ENCODE measurements at regions not wholly inside any gene's neighbourhood (a gene's known extent, or its start where the extent isn't known, plus 50 kb on each side); places are given as distances from the start of the nearest gene placed in this dataset.

DNA sequence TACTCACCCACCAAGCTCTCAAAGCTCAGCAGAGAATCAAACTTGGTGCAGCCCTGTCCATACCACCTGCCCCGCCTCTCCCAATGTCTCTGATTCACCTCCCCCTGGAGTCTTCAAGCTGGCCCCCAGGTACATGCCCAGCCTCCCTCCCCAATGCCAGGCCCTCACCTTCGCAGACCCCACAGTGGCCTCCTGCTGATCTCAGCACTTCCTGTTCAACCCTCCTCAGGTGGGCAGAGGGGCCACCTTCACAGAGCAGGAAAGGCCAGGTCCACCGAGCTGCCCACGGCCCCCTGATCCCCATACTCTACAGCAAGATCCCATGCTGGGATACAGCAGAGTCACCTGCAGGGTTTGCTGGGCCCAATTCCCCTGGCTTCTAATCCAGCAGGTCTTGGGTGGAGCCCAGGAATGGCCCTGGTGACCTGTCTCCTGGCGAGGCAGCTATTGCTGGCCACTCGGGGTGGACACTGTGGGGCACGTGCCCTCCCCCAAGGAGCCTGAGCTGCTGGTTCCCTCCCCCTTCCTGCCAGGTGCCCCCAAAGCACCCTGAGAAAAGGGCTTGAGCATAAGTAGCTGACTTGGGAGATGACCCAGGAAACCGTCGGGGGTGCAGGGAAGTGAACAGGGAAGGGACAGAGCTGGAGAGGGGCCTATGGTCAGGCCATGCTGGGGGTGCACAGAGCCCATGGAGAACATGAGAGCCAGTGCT lies 150.7 kb downstream of the BRD1 start:
- no peaks in the 10 kb centered on the region for H3K9me3 ChIP-seq (ENCODE audit: insufficient read depth, low read depth, low read length)
- no peaks in the 10 kb centered on the region for H3K36me3 ChIP-seq (ENCODE audit: insufficient read depth, low read length)
- no peak overlapping the region for H3K4me3 ChIP-seq (ENCODE audit: low read length, poor library complexity, severe bottlenecking)
- H4K20me1 ChIP-seq (ENCODE audit: insufficient read depth, low read length, poor library complexity, severe bottlenecking): no peaks in the 10 kb centered on the region
- H2AFZ ChIP-seq (ENCODE audit: low read length): no peak overlapping the region
- H3K79me2 ChIP-seq (ENCODE audit: insufficient read depth, low read length): no peaks in the 10 kb centered on the region
- no peak overlapping the region for H3K4me2 ChIP-seq (ENCODE audit: low read depth, low read length, poor library complexity, severe bottlenecking)
- no peak overlapping the region for H3K9ac ChIP-seq (ENCODE audit: low read depth, low read length, poor library complexity, severe bottlenecking)
- no peaks in the 10 kb centered on the region for H3K27me3 ChIP-seq (ENCODE audit: insufficient read depth, low read length, poor library complexity, severe bottlenecking)
- no peaks in the 10 kb centered on the region for H3K4me1 ChIP-seq (ENCODE audit: insufficient read depth, low read length, poor library complexity, severe bottlenecking)
- H3K9me2 ChIP-seq (replicated peaks; ENCODE audit: low read depth, low read length): no peaks in the 10 kb centered on the region
- no peaks in the 10 kb centered on the region for H3F3A ChIP-seq (ENCODE audit: low read depth)
- TF ChIP-seq, protein P1, sequence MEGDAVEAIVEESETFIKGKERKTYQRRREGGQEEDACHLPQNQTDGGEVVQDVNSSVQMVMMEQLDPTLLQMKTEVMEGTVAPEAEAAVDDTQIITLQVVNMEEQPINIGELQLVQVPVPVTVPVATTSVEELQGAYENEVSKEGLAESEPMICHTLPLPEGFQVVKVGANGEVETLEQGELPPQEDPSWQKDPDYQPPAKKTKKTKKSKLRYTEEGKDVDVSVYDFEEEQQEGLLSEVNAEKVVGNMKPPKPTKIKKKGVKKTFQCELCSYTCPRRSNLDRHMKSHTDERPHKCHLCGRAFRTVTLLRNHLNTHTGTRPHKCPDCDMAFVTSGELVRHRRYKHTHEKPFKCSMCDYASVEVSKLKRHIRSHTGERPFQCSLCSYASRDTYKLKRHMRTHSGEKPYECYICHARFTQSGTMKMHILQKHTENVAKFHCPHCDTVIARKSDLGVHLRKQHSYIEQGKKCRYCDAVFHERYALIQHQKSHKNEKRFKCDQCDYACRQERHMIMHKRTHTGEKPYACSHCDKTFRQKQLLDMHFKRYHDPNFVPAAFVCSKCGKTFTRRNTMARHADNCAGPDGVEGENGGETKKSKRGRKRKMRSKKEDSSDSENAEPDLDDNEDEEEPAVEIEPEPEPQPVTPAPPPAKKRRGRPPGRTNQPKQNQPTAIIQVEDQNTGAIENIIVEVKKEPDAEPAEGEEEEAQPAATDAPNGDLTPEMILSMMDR (conservative IDR thresholded peaks at IDR 0.05; ENCODE audit: low read length): no peak
- no peak for TF ChIP-seq EZH2phosphoT487 (IDR thresholded peaks at IDR 0.05; ENCODE audit: borderline replicate concordance)

DNA sequence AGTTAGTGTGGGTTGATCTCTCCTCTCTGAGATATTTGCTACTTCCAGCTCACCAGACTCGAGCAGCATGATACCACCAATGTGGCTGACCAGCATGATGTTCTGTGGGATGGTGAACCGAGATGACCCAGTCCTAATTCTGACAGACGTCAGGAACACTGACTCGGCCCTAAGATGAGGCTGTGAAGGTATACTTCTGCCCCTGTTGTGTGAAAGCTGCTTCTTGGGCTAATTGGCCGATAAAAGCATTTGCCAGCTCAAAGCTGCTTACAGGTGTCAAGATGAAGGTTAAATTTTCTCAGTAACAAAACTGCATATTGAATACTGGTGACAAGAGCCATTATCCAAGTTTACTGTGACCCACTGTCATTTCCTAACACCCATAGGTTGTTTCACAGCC lies 151.4 kb downstream of the BRD1 start:
- no peak overlapping the region for H3K9ac ChIP-seq (ENCODE audit: low read depth, low read length, poor library complexity, severe bottlenecking)
- no peaks in the 10 kb centered on the region for H3F3A ChIP-seq (ENCODE audit: low read depth)
- no peaks in the 10 kb centered on the region for H3K9me3 ChIP-seq (ENCODE audit: insufficient read depth, low read depth, low read length)
- H3K27me3 ChIP-seq (ENCODE audit: insufficient read depth, low read length, poor library complexity, severe bottlenecking): no peaks in the 10 kb centered on the region
- no peak overlapping the region for H2AFZ ChIP-seq (ENCODE audit: low read length)
- no peaks in the 10 kb centered on the region for H3K36me3 ChIP-seq (ENCODE audit: insufficient read depth, low read length)
- no peaks in the 10 kb centered on the region for H3K79me2 ChIP-seq (ENCODE audit: insufficient read depth, low read length)
- H3K4me3 ChIP-seq (ENCODE audit: low read length, poor library complexity, severe bottlenecking): no peak overlapping the region
- no peaks in the 10 kb centered on the region for H4K20me1 ChIP-seq (ENCODE audit: insufficient read depth, low read length, poor library complexity, severe bottlenecking)
- H3K4me1 ChIP-seq (ENCODE audit: insufficient read depth, low read length, poor library complexity, severe bottlenecking): no peaks in the 10 kb centered on the region
- no peaks in the 10 kb centered on the region for H3K9me2 ChIP-seq (replicated peaks; ENCODE audit: low read depth, low read length)
- TF ChIP-seq EZH2phosphoT487 (IDR thresholded peaks at IDR 0.05; ENCODE audit: borderline replicate concordance): no peak
- TF ChIP-seq, protein P1 (conservative IDR thresholded peaks at IDR 0.05; ENCODE audit: low read length): no peak
- no peak overlapping the region for H3K4me2 ChIP-seq (ENCODE audit: low read depth, low read length, poor library complexity, severe bottlenecking)

DNA sequence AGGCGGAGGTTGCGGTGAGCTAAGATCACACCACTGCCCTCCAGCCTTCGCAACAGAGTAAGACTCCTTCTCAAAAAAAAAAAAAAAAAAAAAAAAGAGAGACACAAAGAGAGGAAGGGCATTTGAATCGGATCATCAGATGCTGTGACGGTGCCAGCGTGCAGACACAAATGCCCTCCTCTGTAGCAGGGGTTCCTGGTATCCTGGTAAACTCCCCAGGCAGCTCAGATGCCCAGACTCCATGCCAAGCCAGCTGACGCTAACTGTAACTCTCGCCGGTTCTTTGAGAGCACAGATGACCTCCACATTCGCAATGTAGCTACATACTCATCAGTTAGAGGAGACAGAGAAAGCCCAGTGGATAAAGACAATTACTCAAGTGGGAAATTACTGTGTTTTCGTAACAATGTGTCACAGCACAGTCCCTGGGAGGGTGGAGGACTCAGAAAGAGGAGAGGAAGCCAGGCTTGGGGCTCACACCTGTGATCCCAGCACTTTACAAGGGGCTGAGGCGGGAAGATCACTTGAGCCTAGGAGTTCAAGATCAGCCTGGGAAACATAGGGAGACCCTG lies 153.1 kb downstream of the BRD1 start:
- Histone ChIP-seq H3K79me2 (ENCODE audit: insufficient read depth, low read length) (no peaks in the 10 kb centered on the region), H3K4me3 (ENCODE audit: low read length, poor library complexity, severe bottlenecking) (no peak overlapping the region), H2AFZ (ENCODE audit: low read length) (no peak overlapping the region), H3K9me3 (ENCODE audit: insufficient read depth, low read depth, low read length) (no peaks in the 10 kb centered on the region), H3K36me3 (ENCODE audit: insufficient read depth, low read length) (no peaks in the 10 kb centered on the region), H4K20me1 (ENCODE audit: insufficient read depth, low read length, poor library complexity, severe bottlenecking) (no peaks in the 10 kb centered on the region), H3K9ac (ENCODE audit: low read depth, low read length, poor library complexity, severe bottlenecking) (no peak overlapping the region), H3K4me1 (ENCODE audit: insufficient read depth, low read length, poor library complexity, severe bottlenecking) (no peaks in the 10 kb centered on the region), H3K9me2 (replicated peaks; ENCODE audit: low read depth, low read length) (no peaks in the 10 kb centered on the region), H3K4me2 (ENCODE audit: low read depth, low read length, poor library complexity, severe bottlenecking) (no peak overlapping the region), H3K27me3 (ENCODE audit: insufficient read depth, low read length, poor library complexity, severe bottlenecking) (no peaks in the 10 kb centered on the region), H3F3A (ENCODE audit: low read depth) (no peaks in the 10 kb centered on the region)
- TF ChIP-seq, protein P1 (conservative IDR thresholded peaks at IDR 0.05; ENCODE audit: low read length): no peak
- no peak for TF ChIP-seq EZH2phosphoT487 (IDR thresholded peaks at IDR 0.05; ENCODE audit: borderline replicate concordance)
